Thyroid gland (tissue), 4 donors: ENCODE measurements at regions not wholly inside any gene's neighbourhood (a gene's known extent, or its start where the extent isn't known, plus 50 kb on each side); places are given as distances from the start of the nearest gene placed in this dataset.

Source experiments
- CTCF ChIP-seq, 6 experiments: fragments of 200-600 bp in 3 of 6; fragments of 450-650 bp in 3 of 6; sonication (generic) in 3 of 6; IDR thresholded peaks; one replicate each; pipeline ENCODE4 v1.5.1; 2016 to 2019; ENCODE audit warnings: antibody characterized with exemption in 6 of 6, mild to moderate bottlenecking in 2 of 6, inconsistent platforms in 1 of 6, moderate library complexity in 1 of 6
- POLR2A ChIP-seq, 2 donors: fragments of 450-650 bp; IDR thresholded peaks; one replicate each; pipeline ENCODE4 v1.6.1; 2017; ENCODE audit warnings: antibody characterized with exemption in 2 of 2, mild to moderate bottlenecking in 2 of 2, moderate library complexity in 1 of 2

- no peak for TF ChIP-seq CTCF (IDR thresholded peaks at IDR 0.05)
- TF ChIP-seq POLR2A (IDR thresholded peaks at IDR 0.05): no peak
Measured at GRCh38 chr5:63877961-63878360, 84.3 kb downstream of the HTR1A start.
